ENCODE measurements at regions not wholly inside any gene's neighbourhood (a gene's known extent, or its start where the extent isn't known, plus 50 kb on each side); places are given as distances from the start of the nearest gene placed in this dataset.

DNA sequence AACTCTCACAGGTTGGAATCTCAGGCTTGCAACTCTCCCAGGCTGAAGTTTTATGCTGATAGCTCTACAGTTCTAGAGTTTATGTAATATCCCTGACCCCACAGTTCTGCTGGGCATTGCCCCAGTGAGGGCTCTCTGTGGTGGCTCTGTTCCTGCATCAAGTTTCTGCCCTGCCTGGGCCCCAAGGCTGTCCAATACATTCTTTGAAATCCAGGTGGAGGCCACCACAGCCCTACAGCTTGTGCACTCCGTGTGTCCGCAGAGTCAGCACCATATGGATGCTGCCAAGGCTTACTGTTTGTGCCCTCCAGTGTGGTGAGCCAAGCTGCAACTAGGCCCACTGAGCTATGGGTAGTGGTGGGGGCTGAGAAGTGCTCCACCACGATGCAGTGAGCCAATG is 1141.2 kb upstream of the EPHA6 start:
- RAD21 ChIA-PET (ENCODE audit: low non-redundant PET in 1 of 2, low total read pairs in 2 of 2, uncharacterized antibody in 2 of 2, unreplicated experiment in 2 of 2): no interaction called here

More for the DNA sequence above, 1141.2 kb upstream of the EPHA6 start:
- CTCF ChIA-PET: no interaction called here
- intact Hi-C loops (cut with micrococcal nuclease): no loop called here
- H3K27me3 ChIP-seq (ENCODE audit: insufficient read depth, low read length): no peaks in the 10 kb centered on the region
- TF ChIP-seq EGR1 (IDR thresholded peaks at IDR 0.05; ENCODE audit: low read depth) (no peak), EZH2 (IDR thresholded peaks at IDR 0.05) (no peak), EZH2phosphoT487 (IDR thresholded peaks at IDR 0.05; ENCODE audit: borderline replicate concordance) (no peak), SRF (IDR thresholded peaks at IDR 0.05; ENCODE audit: low read depth) (no peak), SP1 (IDR thresholded peaks at IDR 0.05; ENCODE audit: low read depth) (no peak), POLR2AphosphoS5 (IDR thresholded peaks at IDR 0.05; ENCODE audit: low read depth, low read length) (no peak), FOSL1 (IDR thresholded peaks at IDR 0.05; ENCODE audit: low read depth) (no peak)
- TF ChIP-seq, protein P1, sequence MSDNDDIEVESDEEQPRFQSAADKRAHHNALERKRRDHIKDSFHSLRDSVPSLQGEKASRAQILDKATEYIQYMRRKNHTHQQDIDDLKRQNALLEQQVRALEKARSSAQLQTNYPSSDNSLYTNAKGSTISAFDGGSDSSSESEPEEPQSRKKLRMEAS (IDR thresholded peaks at IDR 0.05): no peak
- TF ChIP-seq, protein P2, sequence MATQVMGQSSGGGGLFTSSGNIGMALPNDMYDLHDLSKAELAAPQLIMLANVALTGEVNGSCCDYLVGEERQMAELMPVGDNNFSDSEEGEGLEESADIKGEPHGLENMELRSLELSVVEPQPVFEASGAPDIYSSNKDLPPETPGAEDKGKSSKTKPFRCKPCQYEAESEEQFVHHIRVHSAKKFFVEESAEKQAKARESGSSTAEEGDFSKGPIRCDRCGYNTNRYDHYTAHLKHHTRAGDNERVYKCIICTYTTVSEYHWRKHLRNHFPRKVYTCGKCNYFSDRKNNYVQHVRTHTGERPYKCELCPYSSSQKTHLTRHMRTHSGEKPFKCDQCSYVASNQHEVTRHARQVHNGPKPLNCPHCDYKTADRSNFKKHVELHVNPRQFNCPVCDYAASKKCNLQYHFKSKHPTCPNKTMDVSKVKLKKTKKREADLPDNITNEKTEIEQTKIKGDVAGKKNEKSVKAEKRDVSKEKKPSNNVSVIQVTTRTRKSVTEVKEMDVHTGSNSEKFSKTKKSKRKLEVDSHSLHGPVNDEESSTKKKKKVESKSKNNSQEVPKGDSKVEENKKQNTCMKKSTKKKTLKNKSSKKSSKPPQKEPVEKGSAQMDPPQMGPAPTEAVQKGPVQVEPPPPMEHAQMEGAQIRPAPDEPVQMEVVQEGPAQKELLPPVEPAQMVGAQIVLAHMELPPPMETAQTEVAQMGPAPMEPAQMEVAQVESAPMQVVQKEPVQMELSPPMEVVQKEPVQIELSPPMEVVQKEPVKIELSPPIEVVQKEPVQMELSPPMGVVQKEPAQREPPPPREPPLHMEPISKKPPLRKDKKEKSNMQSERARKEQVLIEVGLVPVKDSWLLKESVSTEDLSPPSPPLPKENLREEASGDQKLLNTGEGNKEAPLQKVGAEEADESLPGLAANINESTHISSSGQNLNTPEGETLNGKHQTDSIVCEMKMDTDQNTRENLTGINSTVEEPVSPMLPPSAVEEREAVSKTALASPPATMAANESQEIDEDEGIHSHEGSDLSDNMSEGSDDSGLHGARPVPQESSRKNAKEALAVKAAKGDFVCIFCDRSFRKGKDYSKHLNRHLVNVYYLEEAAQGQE (IDR thresholded peaks at IDR 0.05; ENCODE audit: low read depth): no peak
- TF ChIP-seq, protein P3, sequence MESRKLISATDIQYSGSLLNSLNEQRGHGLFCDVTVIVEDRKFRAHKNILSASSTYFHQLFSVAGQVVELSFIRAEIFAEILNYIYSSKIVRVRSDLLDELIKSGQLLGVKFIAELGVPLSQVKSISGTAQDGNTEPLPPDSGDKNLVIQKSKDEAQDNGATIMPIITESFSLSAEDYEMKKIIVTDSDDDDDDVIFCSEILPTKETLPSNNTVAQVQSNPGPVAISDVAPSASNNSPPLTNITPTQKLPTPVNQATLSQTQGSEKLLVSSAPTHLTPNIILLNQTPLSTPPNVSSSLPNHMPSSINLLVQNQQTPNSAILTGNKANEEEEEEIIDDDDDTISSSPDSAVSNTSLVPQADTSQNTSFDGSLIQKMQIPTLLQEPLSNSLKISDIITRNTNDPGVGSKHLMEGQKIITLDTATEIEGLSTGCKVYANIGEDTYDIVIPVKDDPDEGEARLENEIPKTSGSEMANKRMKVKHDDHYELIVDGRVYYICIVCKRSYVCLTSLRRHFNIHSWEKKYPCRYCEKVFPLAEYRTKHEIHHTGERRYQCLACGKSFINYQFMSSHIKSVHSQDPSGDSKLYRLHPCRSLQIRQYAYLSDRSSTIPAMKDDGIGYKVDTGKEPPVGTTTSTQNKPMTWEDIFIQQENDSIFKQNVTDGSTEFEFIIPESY (IDR thresholded peaks at IDR 0.05; ENCODE audit: extremely low read depth, insufficient replicate concordance, low read length): no peak
- H2AFZ ChIP-seq (ENCODE audit: low read depth, low read length, poor library complexity, severe bottlenecking): no peak overlapping the region
- no peaks in the 10 kb centered on the region for H3K4me1 ChIP-seq (ENCODE audit: control insufficient read depth in 1 of 2, insufficient read depth in 2 of 2, low read length in 2 of 2)
- no peaks in the 10 kb centered on the region for H4K20me1 ChIP-seq (ENCODE audit: insufficient read depth)
- no peak overlapping the region for H3K9ac ChIP-seq (ENCODE audit: low read length)
- H3K9me2 ChIP-seq (ENCODE audit: insufficient read depth): no peaks in the 10 kb centered on the region
- no peaks in the 10 kb centered on the region for H3K79me2 ChIP-seq (ENCODE audit: insufficient read depth, low read length)
- no peak for ATAC-seq
- no TSS peak for BruUV-seq (replicated peaks)
- DNase-seq (ENCODE audit: low read depth, low spot score): no peak
- POLR2A ChIA-PET: no interaction called here
- H3K4me3 ChIP-seq (replicated peaks in 1 of 2; ENCODE audit: low read depth in 1 of 2, low read length in 2 of 2): no peak overlapping the region
- H3K9me3 ChIP-seq (ENCODE audit: control insufficient read depth in 1 of 2, insufficient read depth in 1 of 2, low read depth in 1 of 2, low read length in 2 of 2): peaks cover 12 to 18% of the 10 kb centered on the region in 2 experiments
- no peak overlapping the region for H3K27ac ChIP-seq (ENCODE audit: low read depth, low read length)
- H3K4me2 ChIP-seq (ENCODE audit: low read length): no peak overlapping the region
- H3K36me3 ChIP-seq (ENCODE audit: control insufficient read depth in 1 of 2, insufficient read depth in 2 of 2, low read length in 2 of 2): no peaks in the 10 kb centered on the region
